GM12878 (cell line): ENCODE measurements at regions not wholly inside any gene's neighbourhood (a gene's known extent, or its start where the extent isn't known, plus 50 kb on each side); places are given as distances from the start of the nearest gene placed in this dataset.

Source experiments
- ATAC-seq: fragments of 200-7000 bp; cut with Tn5 transposase; 3 replicates; pipeline ENCODE4 v1.9.1; 2020; ENCODE audit warnings: mild to moderate bottlenecking, moderate library complexity
- BruUV-seq: library from RNA; stranded (reverse); fragments of 400-500 nt; replicated peaks from 2 replicates; lab custom pipeline; 2021; lab: Mats Ljungman, UMichigan
- CTCF ChIA-PET: fragments of 300-600 bp; sonication (Branson Sonifier 250); formaldehyde crosslinking; extraction: SDS; loops from one replicate; lab custom pipeline; 2021; ENCODE audit warnings: inconsistent platforms; lab: Yijun Ruan, JAX
- POLR2A ChIA-PET: fragments of 350-600 bp; formaldehyde crosslinking; extraction: SDS; loops from one replicate; lab custom pipeline; 2021; ENCODE audit warnings: inconsistent platforms; lab: Charles Lee
- RAD21 ChIA-PET: fragments of 300-600 bp; sonication (Branson Sonifier 250); formaldehyde crosslinking; loops from one replicate; lab custom pipeline; 2023; ENCODE audit warnings: antibody characterized with exemption; ENCODE audit not compliant: unreplicated experiment; lab: Charles Lee
- SMC1A ChIA-PET: fragments of 300-600 bp; sonication (Branson Sonifier 250); formaldehyde crosslinking; loops from one replicate; lab custom pipeline; 2023; ENCODE audit not compliant: unreplicated experiment, uncharacterized antibody; lab: Charles Lee
- DNase-seq: peaks from one replicate; pipeline ENCODE4 v3.0.0-alpha.2; 2011; ENCODE audit warnings: low read depth, low spot score
- FAIRE-seq: peaks from 3 replicates; lab custom pipeline; 2011; peaks lifted over from hg19 to GRCh38; lab: Jason Lieb, UNC
- H2AFZ ChIP-seq: 2 replicates; pipeline ENCODE4 v1.6.0; 2011; ENCODE audit warnings: low read depth, low read length, control low read depth; ENCODE audit not compliant: control insufficient read depth
- H3K27ac ChIP-seq: 2 replicates; pipeline ENCODE4 v1.5.1; 2011; ENCODE audit warnings: control low read depth; ENCODE audit not compliant: control insufficient read depth, insufficient read depth
- H3K27me3 ChIP-seq, 2 experiments: replicated peaks in 1 of 2; 2 replicates each; pipeline versions ENCODE4 v1.6.0 to v1.6.1; 2011; ENCODE audit warnings: low read length in 1 of 2; ENCODE audit not compliant: control insufficient read depth in 2 of 2, insufficient read depth in 2 of 2
- H3K36me3 ChIP-seq, 2 experiments: 2 replicates each; pipeline ENCODE4 v1.5.1; 2011; ENCODE audit warnings: low read length in 1 of 2; ENCODE audit not compliant: control insufficient read depth in 2 of 2, insufficient read depth in 2 of 2
- H3K4me1 ChIP-seq: 2 replicates; pipeline ENCODE4 v1.6.1; 2011; ENCODE audit warnings: mild to moderate bottlenecking, low read length, moderate library complexity, mixed read lengths; ENCODE audit not compliant: control insufficient read depth, insufficient read depth
- H3K4me2 ChIP-seq: 2 replicates; pipeline ENCODE4 v1.6.0; 2011; ENCODE audit warnings: control low read depth; ENCODE audit not compliant: control insufficient read depth, insufficient read depth
- H3K4me3 ChIP-seq: fragments of 200-600 bp; sonication (generic); 2 replicates; pipeline ENCODE4 v1.5.1; 2016
- H3K79me2 ChIP-seq: 2 replicates; pipeline ENCODE4 v1.6.0; 2011; ENCODE audit warnings: low read length; ENCODE audit not compliant: control insufficient read depth, insufficient read depth
- H3K9ac ChIP-seq: 2 replicates; pipeline ENCODE4 v1.8.0; 2011; ENCODE audit warnings: low read length, control low read depth, mixed read lengths; ENCODE audit not compliant: control insufficient read depth, insufficient read depth
- H3K9me3 ChIP-seq: replicated peaks from 3 replicates; pipeline ENCODE4 v1.5.1; 2011; ENCODE audit warnings: mild to moderate bottlenecking, low read length; ENCODE audit not compliant: control insufficient read depth, insufficient read depth
- H4K20me1 ChIP-seq: 2 replicates; pipeline ENCODE4 v1.6.0; 2011; ENCODE audit not compliant: control insufficient read depth, insufficient read depth
- FOXK2 ChIP-seq: fragments of 450-650 bp; IDR thresholded peaks from 2 replicates; pipeline ENCODE4 v1.6.1; 2017; ENCODE audit warnings: mild to moderate bottlenecking, moderate library complexity
- IKZF1 ChIP-seq: fragments of 450-650 bp; conservative IDR thresholded peaks from 2 replicates; pipeline ENCODE4 v1.6.1; 2017; ENCODE audit warnings: antibody characterized with exemption, mild to moderate bottlenecking
- NFYB ChIP-seq: IDR thresholded peaks from 2 replicates; pipeline ENCODE4 v1.6.1; 2011; ENCODE audit warnings: low read depth, mild to moderate bottlenecking, low read length, improper control_type of control experiment, moderate library complexity; ENCODE audit not compliant: insufficient read depth
- TARDBP ChIP-seq: IDR thresholded peaks from 2 replicates; pipeline ENCODE4 v1.6.1; 2016; ENCODE audit warnings: borderline replicate concordance
- WGBS: methylation state at CpG from one replicate; pipeline ENCODE4 v1.1.6; 2016; ENCODE audit warnings: low lambda C conversion rate; ENCODE audit not compliant: insufficient replicate concordance, insufficient coverage; ENCODE audit errors: missing lambda C conversion rate; 5-methylcytosine and 5-hydroxymethylcytosine counted together
- in situ Hi-C: fragments of 300-500 bp; cut with MboI; formaldehyde crosslinking; loops from 9 replicates; pipeline ENCODE4 v1.14.3; 2018; ENCODE audit warnings: mixed read lengths
- intact Hi-C: fragments of 100-400 bp; cut with micrococcal nuclease; formaldehyde crosslinking; loops from one replicate; pipeline ENCODE4 v1.14.2; 2022; ENCODE audit not compliant: unreplicated experiment
- TF ChIP-seq, protein P1 (sequence below): fragments of 450-650 bp; IDR thresholded peaks from 2 replicates; pipeline ENCODE4 v1.6.1; 2018; ENCODE audit warnings: borderline replicate concordance, mild to moderate bottlenecking; ENCODE audit not compliant: partially characterized antibody
- TF ChIP-seq, protein P2 (sequence below): fragments of 450-650 bp; IDR thresholded peaks from 2 replicates; pipeline ENCODE4 v1.6.1; 2016; ENCODE audit warnings: mild to moderate bottlenecking

GRCh38 chr13:105037110-105037509, 1498.4 kb downstream of the EFNB2 start:
- no peak for FAIRE-seq
- Histone ChIP-seq H3K27me3 (no peaks in the 10 kb centered on the region), H3K9ac (no peak overlapping the region), H3K4me1 (no peaks in the 10 kb centered on the region), H3K9me3 (peaks cover 2% of the 10 kb centered on the region; the same call in 1 of the 3 replicates), H3K4me2 (no peak overlapping the region), H2AFZ (no peak overlapping the region), H3K27ac (no peak overlapping the region), H3K4me3 (no peak overlapping the region), H3K79me2 (no peaks in the 10 kb centered on the region), H3K36me3 (no peaks in the 10 kb centered on the region), H4K20me1 (no peaks in the 10 kb centered on the region)
- 22% methylated on average over 2 of the region's 2 CpGs for WGBS
- ChIA-PET POLR2A (interaction anchor here (0.6 kb wide), 1 partner anchor 34 kb away, joined by 3 read pairs; no protein-coding TSS in a partner anchor), SMC1A (interaction anchor here (1.1 kb wide), 1 partner anchor 12 kb away, joined by 4 read pairs; no protein-coding TSS in a partner anchor), RAD21 (no interaction called here), CTCF (no interaction called here)
- BruUV-seq = no TSS peak
- intact Hi-C loops (no loop called here), in situ Hi-C loops (no loop called here)
- DNase-seq = no peak
- ATAC-seq = no peak
- TF ChIP-seq TARDBP (no peak), FOXK2 (no peak), NFYB (no peak), IKZF1 (no peak)
- TF ChIP-seq, protein P1, sequence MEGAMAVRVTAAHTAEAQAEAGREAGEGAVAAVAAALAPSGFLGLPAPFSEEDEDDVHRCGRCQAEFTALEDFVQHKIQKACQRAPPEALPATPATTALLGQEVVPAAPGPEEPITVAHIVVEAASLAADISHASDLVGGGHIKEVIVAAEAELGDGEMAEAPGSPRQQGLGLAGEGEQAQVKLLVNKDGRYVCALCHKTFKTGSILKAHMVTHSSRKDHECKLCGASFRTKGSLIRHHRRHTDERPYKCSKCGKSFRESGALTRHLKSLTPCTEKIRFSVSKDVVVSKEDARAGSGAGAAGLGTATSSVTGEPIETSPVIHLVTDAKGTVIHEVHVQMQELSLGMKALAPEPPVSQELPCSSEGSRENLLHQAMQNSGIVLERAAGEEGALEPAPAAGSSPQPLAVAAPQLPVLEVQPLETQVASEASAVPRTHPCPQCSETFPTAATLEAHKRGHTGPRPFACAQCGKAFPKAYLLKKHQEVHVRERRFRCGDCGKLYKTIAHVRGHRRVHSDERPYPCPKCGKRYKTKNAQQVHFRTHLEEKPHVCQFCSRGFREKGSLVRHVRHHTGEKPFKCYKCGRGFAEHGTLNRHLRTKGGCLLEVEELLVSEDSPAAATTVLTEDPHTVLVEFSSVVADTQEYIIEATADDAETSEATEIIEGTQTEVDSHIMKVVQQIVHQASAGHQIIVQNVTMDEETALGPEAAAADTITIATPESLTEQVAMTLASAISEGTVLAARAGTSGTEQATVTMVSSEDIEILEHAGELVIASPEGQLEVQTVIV = no peak
- TF ChIP-seq, protein P2, sequence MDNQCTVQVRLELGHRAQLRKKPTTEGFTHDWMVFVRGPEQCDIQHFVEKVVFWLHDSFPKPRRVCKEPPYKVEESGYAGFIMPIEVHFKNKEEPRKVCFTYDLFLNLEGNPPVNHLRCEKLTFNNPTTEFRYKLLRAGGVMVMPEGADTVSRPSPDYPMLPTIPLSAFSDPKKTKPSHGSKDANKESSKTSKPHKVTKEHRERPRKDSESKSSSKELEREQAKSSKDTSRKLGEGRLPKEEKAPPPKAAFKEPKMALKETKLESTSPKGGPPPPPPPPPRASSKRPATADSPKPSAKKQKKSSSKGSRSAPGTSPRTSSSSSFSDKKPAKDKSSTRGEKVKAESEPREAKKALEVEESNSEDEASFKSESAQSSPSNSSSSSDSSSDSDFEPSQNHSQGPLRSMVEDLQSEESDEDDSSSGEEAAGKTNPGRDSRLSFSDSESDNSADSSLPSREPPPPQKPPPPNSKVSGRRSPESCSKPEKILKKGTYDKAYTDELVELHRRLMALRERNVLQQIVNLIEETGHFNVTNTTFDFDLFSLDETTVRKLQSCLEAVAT = no peak
